ENCODE measurements at regions not wholly inside any gene's neighbourhood (a gene's known extent, or its start where the extent isn't known, plus 50 kb on each side); places are given as distances from the start of the nearest gene placed in this dataset.

DNA sequence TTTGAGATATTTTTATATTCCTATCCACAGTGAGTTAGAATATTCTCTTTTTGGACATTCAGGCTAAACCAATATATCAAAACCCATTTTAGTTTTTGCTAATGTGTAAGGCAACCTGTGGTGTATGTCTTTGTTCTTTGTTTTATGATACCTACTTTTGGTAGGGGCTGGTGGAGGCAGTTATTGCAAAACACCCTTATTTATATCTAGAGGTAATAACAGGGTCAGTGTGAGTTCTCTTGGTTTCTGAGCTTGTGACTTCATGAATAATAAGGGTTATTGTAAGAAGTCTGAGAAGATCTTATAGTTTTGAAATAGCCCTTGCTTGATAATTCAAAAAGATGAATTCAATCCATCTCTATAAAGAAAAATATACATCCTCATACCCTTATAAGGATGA is 235.1 kb upstream of the LRIG3 start:
- no peaks in the 10 kb centered on the region for H3K36me3 ChIP-seq (ENCODE audit: control insufficient read depth, insufficient read depth, low read length)
- DNase-seq (ENCODE audit: low read depth in 4 of 6, low spot score in 6 of 6), result no peak
- H3K27ac ChIP-seq (ENCODE audit: low read depth, low read length), result no peak overlapping the region
- no peaks in the 10 kb centered on the region for H3K9me3 ChIP-seq (ENCODE audit: control insufficient read depth, insufficient read depth, low read length)
- H3K4me1 ChIP-seq (ENCODE audit: control insufficient read depth, insufficient read depth, low read length), result no peaks in the 10 kb centered on the region
- no peak overlapping the region for H3K4me3 ChIP-seq (ENCODE audit: low read depth, low read length)
- H3K27me3 ChIP-seq (ENCODE audit: control insufficient read depth, insufficient read depth, low read length), result no peaks in the 10 kb centered on the region

DNA sequence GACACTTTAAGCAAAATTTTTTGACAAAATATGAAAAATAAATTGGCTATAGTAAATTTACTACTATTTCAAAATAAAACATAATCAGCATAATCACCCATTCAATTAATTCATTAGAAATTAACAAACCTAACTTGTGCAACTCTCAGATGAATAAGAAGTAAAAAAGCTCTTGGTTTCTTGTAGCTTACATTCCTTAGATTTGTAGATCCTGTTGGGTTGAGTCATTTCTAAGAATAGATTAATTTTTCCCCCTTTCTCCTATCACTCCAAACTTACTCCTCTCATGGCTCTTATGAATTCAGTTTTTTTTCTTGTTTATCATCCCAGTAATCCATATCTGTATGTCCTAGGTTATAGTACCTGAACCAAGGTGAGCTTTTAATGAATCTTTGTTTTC is 230.9 kb upstream of the LRIG3 start:
- Histone ChIP-seq H3K27me3 (ENCODE audit: control insufficient read depth, insufficient read depth, low read length) (no peaks in the 10 kb centered on the region), H3K9me3 (ENCODE audit: control insufficient read depth, insufficient read depth, low read length) (no peaks in the 10 kb centered on the region), H3K27ac (ENCODE audit: low read depth, low read length) (no peak overlapping the region), H3K4me1 (ENCODE audit: control insufficient read depth, insufficient read depth, low read length) (no peaks in the 10 kb centered on the region), H3K36me3 (ENCODE audit: control insufficient read depth, insufficient read depth, low read length) (no peaks in the 10 kb centered on the region), H3K4me3 (ENCODE audit: low read depth, low read length) (no peak overlapping the region)
- no peak for DNase-seq (ENCODE audit: low read depth in 4 of 6, low spot score in 6 of 6)

- H3K36me3 ChIP-seq (ENCODE audit: control insufficient read depth, insufficient read depth, low read length), result no peaks in the 10 kb centered on the region
- no peaks in the 10 kb centered on the region for H3K27me3 ChIP-seq (ENCODE audit: control insufficient read depth, insufficient read depth, low read length)
- no peak overlapping the region for H3K27ac ChIP-seq (ENCODE audit: low read depth, low read length)
- H3K4me3 ChIP-seq (ENCODE audit: low read depth, low read length), result no peak overlapping the region
- peak in 5 of 6 donors; percentile 43 to 89 (median 50) for DNase-seq (ENCODE audit: low read depth in 4 of 6, low spot score in 6 of 6)
- no CpG with 5 or more reads among the region's 2 CpGs for WGBS (ENCODE audit: insufficient coverage)
- no peaks in the 10 kb centered on the region for H3K4me1 ChIP-seq (ENCODE audit: control insufficient read depth, insufficient read depth, low read length)
- no peaks in the 10 kb centered on the region for H3K9me3 ChIP-seq (ENCODE audit: control insufficient read depth, insufficient read depth, low read length)
Measured at GRCh38 chr12:59149995-59150642, 229.8 kb upstream of the LRIG3 start.

DNA sequence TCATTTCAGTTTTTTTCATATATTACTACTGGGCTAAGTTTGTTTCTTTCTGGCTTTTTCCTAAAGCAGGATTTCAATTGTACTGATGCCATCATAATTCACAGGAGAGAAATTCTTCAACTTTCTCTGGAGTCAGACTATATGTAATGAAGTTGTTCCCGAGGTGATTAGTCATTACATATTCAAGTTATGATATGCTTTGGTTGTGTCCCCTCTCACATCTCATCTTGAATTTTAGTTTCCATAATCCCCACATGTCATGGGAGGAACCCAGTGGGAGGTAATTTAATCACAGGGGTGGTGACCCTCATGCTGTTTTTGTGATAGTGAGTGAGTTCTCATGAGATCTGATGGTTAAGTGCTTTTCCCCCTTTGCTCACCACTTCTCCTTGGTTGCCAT is 227.5 kb upstream of the LRIG3 start:
- DNase-seq (ENCODE audit: low read depth in 4 of 6, low spot score in 6 of 6), result no peak
- no peaks in the 10 kb centered on the region for H3K9me3 ChIP-seq (ENCODE audit: control insufficient read depth, insufficient read depth, low read length)
- no peaks in the 10 kb centered on the region for H3K4me1 ChIP-seq (ENCODE audit: control insufficient read depth, insufficient read depth, low read length)
- H3K27ac ChIP-seq (ENCODE audit: low read depth, low read length), result no peak overlapping the region
- no peaks in the 10 kb centered on the region for H3K36me3 ChIP-seq (ENCODE audit: control insufficient read depth, insufficient read depth, low read length)
- H3K4me3 ChIP-seq (ENCODE audit: low read depth, low read length), result no peak overlapping the region
- WGBS (ENCODE audit: insufficient coverage), result no CpG with 5 or more reads among the region's 1 CpG
- no peaks in the 10 kb centered on the region for H3K27me3 ChIP-seq (ENCODE audit: control insufficient read depth, insufficient read depth, low read length)

DNA sequence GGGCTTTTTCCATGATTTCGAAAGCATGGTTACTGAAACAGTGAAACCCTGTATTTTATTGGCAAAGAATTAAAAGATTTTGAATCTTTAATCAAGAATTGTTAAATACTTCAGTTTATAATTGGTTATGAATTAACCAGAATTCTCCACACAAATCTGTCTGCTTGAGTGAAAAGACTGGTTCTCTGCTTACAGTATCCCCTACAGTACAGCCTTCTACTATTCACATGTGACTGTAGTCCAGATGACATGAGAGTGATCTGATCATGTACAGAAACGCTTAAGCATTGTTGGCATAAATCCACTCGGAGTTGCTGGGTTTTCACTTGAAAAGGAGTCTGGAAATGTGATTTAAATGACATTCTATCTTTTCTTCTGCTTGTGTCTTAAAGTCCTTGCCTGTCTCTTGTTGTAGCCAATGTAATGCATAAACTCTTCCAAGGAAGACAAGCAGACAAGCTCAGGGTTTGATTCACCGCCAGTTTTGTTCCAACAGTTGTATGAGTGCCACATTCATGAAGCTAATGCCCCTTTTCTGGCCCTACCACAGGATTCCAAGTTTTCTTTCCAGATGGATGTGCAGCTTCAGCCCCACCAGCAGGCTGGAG is 222.0 kb upstream of the LRIG3 start:
- no peak overlapping the region for H3K27ac ChIP-seq (ENCODE audit: low read depth, low read length)
- 43% methylated on average over 1 of the region's 4 CpGs for WGBS (ENCODE audit: insufficient coverage)
- H3K4me3 ChIP-seq (ENCODE audit: low read depth, low read length), result no peak overlapping the region
- H3K27me3 ChIP-seq (ENCODE audit: control insufficient read depth, insufficient read depth, low read length), result no peaks in the 10 kb centered on the region
- H3K36me3 ChIP-seq (ENCODE audit: control insufficient read depth, insufficient read depth, low read length), result no peaks in the 10 kb centered on the region
- H3K9me3 ChIP-seq (ENCODE audit: control insufficient read depth, insufficient read depth, low read length), result no peaks in the 10 kb centered on the region
- DNase-seq (ENCODE audit: low read depth in 4 of 6, low spot score in 6 of 6), result peak in 4 of 6 donors; percentile 3 to 87 (median 30)
- H3K4me1 ChIP-seq (ENCODE audit: control insufficient read depth, insufficient read depth, low read length), result no peaks in the 10 kb centered on the region

GRCh38 chr12:59134750-59135149 is 214.4 kb upstream of the LRIG3 start:
- Histone ChIP-seq H3K27ac (ENCODE audit: low read depth, low read length) (no peak overlapping the region), H3K4me1 (ENCODE audit: control insufficient read depth, insufficient read depth, low read length) (no peaks in the 10 kb centered on the region), H3K9me3 (ENCODE audit: control insufficient read depth, insufficient read depth, low read length) (peaks cover 2% of the 10 kb centered on the region), H3K36me3 (ENCODE audit: control insufficient read depth, insufficient read depth, low read length) (no peaks in the 10 kb centered on the region), H3K27me3 (ENCODE audit: control insufficient read depth, insufficient read depth, low read length) (no peaks in the 10 kb centered on the region), H3K4me3 (ENCODE audit: low read depth, low read length) (no peak overlapping the region)
- 0% methylated on average over 1 of the region's 2 CpGs for WGBS (ENCODE audit: insufficient coverage)
- DNase-seq (ENCODE audit: low read depth in 4 of 6, low spot score in 6 of 6), result no peak

- Histone ChIP-seq H3K27ac (ENCODE audit: low read depth, low read length) (no peak overlapping the region), H3K4me3 (ENCODE audit: low read depth, low read length) (no peak overlapping the region), H3K36me3 (ENCODE audit: control insufficient read depth, insufficient read depth, low read length) (no peaks in the 10 kb centered on the region), H3K4me1 (ENCODE audit: control insufficient read depth, insufficient read depth, low read length) (no peaks in the 10 kb centered on the region), H3K9me3 (ENCODE audit: control insufficient read depth, insufficient read depth, low read length) (peaks cover 2% of the 10 kb centered on the region), H3K27me3 (ENCODE audit: control insufficient read depth, insufficient read depth, low read length) (no peaks in the 10 kb centered on the region)
- no CpG with 5 or more reads among the region's 3 CpGs for WGBS (ENCODE audit: insufficient coverage)
- DNase-seq (ENCODE audit: low read depth in 4 of 6, low spot score in 6 of 6), result no peak
Measured at GRCh38 chr12:59131462-59131861, 211.2 kb upstream of the LRIG3 start.

GRCh38 chr12:59122784-59123183 is 202.5 kb upstream of the LRIG3 start:
- Histone ChIP-seq H3K9me3 (ENCODE audit: control insufficient read depth, insufficient read depth, low read length) (no peaks in the 10 kb centered on the region), H3K4me3 (ENCODE audit: low read depth, low read length) (no peak overlapping the region), H3K27me3 (ENCODE audit: control insufficient read depth, insufficient read depth, low read length) (no peaks in the 10 kb centered on the region), H3K36me3 (ENCODE audit: control insufficient read depth, insufficient read depth, low read length) (no peaks in the 10 kb centered on the region), H3K4me1 (ENCODE audit: control insufficient read depth, insufficient read depth, low read length) (no peaks in the 10 kb centered on the region), H3K27ac (ENCODE audit: low read depth, low read length) (no peak overlapping the region)
- WGBS (ENCODE audit: insufficient coverage), result no CpG with 5 or more reads among the region's 3 CpGs
- DNase-seq (ENCODE audit: low read depth in 4 of 6, low spot score in 6 of 6), result peak in 1 of 6 donors; percentile 21

DNA sequence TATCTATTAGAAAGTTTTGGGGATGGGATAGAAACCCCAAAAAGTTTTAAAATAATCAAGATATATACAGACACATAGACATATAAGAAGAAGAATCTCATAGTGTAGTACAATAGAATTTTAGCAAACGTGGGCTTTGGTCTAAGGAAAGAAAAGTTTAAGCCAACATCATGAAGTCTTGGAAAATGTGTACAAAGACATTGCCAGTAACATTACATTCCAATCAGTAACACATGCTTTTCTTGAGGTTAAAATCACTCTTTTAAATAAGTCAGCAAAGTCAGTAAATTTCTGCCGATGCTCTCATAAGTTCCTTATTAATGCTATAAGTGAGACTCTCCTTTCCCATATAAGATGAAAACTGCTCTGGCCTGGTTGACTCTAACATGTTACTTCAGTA is 201.1 kb upstream of the LRIG3 start:
- no CpG with 5 or more reads among the region's 2 CpGs for WGBS (ENCODE audit: insufficient coverage)
- no peak overlapping the region for H3K4me3 ChIP-seq (ENCODE audit: low read depth, low read length)
- no peak for DNase-seq (ENCODE audit: low read depth in 4 of 6, low spot score in 6 of 6)
- H3K4me1 ChIP-seq (ENCODE audit: control insufficient read depth, insufficient read depth, low read length), result no peaks in the 10 kb centered on the region
- no peaks in the 10 kb centered on the region for H3K9me3 ChIP-seq (ENCODE audit: control insufficient read depth, insufficient read depth, low read length)
- H3K36me3 ChIP-seq (ENCODE audit: control insufficient read depth, insufficient read depth, low read length), result no peaks in the 10 kb centered on the region
- H3K27me3 ChIP-seq (ENCODE audit: control insufficient read depth, insufficient read depth, low read length), result no peaks in the 10 kb centered on the region
- no peak overlapping the region for H3K27ac ChIP-seq (ENCODE audit: low read depth, low read length)

GRCh38 chr12:59119676-59120075 is 199.4 kb upstream of the LRIG3 start:
- no peaks in the 10 kb centered on the region for H3K4me1 ChIP-seq (ENCODE audit: control insufficient read depth, insufficient read depth, low read length)
- no peaks in the 10 kb centered on the region for H3K9me3 ChIP-seq (ENCODE audit: control insufficient read depth, insufficient read depth, low read length)
- no peak overlapping the region for H3K4me3 ChIP-seq (ENCODE audit: low read depth, low read length)
- H3K27me3 ChIP-seq (ENCODE audit: control insufficient read depth, insufficient read depth, low read length), result no peaks in the 10 kb centered on the region
- 90% methylated on average over 1 of the region's 2 CpGs for WGBS (ENCODE audit: insufficient coverage)
- no peak overlapping the region for H3K27ac ChIP-seq (ENCODE audit: low read depth, low read length)
- no peaks in the 10 kb centered on the region for H3K36me3 ChIP-seq (ENCODE audit: control insufficient read depth, insufficient read depth, low read length)
- no peak for DNase-seq (ENCODE audit: low read depth in 4 of 6, low spot score in 6 of 6)

Data from spinal cord (tissue), 9 donors.